HG03159 (cell line): ENCODE measurements at regions not wholly inside any gene's neighbourhood (a gene's known extent, or its start where the extent isn't known, plus 50 kb on each side); places are given as distances from the start of the nearest gene placed in this dataset.

Experiments used
- ATAC-seq: cut with Tn5 transposase; IDR thresholded peaks from one replicate; pipeline ENCODE4 v1.9.1; 2021; ENCODE audit warnings: mild to moderate bottlenecking, moderate library complexity; ENCODE audit not compliant: unreplicated experiment

GRCh38 chr2:128640845-128641360, 322.2 kb upstream of the HS6ST1 start:
- no peak for ATAC-seq

- no peak for ATAC-seq
Measured at GRCh38 chr2:128641421-128642080, 322.9 kb upstream of the HS6ST1 start.

GRCh38 chr2:128642316-128642715, 323.6 kb upstream of the HS6ST1 start:
- no peak for ATAC-seq

- ATAC-seq, result no peak
Measured at GRCh38 chr2:128642821-128643220, 324.2 kb upstream of the HS6ST1 start.

- ATAC-seq, result no peak
Measured at GRCh38 chr2:128643221-128644065, 324.8 kb upstream of the HS6ST1 start.

- no peak for ATAC-seq
Measured at GRCh38 chr2:128644156-128644555, 325.5 kb upstream of the HS6ST1 start.

GRCh38 chr2:128644718-128645256, 326.1 kb upstream of the HS6ST1 start:
- ATAC-seq, result no peak

GRCh38 chr2:128645631-128646030, 327.0 kb upstream of the HS6ST1 start:
- ATAC-seq, result no peak

- no peak for ATAC-seq
Measured at GRCh38 chr2:128646091-128646490, 327.4 kb upstream of the HS6ST1 start.

- no peak for ATAC-seq
Measured at GRCh38 chr2:128646691-128647090, 328.0 kb upstream of the HS6ST1 start.

- no peak for ATAC-seq
Measured at GRCh38 chr2:128651000-128651399, 332.3 kb upstream of the HS6ST1 start.

GRCh38 chr2:128654408-128654807, 335.7 kb upstream of the HS6ST1 start:
- peak; percentile 70 for ATAC-seq

GRCh38 chr2:128660836-128661235, 342.2 kb upstream of the HS6ST1 start:
- no peak for ATAC-seq

GRCh38 chr2:128661311-128661710, 342.6 kb upstream of the HS6ST1 start:
- no peak for ATAC-seq

GRCh38 chr2:128662051-128662471, 343.4 kb upstream of the HS6ST1 start:
- ATAC-seq, result no peak

GRCh38 chr2:128663371-128664050, 344.8 kb upstream of the HS6ST1 start:
- no peak for ATAC-seq

- ATAC-seq, result no peak
Measured at GRCh38 chr2:128664499-128664971, 345.9 kb upstream of the HS6ST1 start.

- ATAC-seq, result no peak
Measured at GRCh38 chr2:128665113-128665512, 346.4 kb upstream of the HS6ST1 start.

- no peak for ATAC-seq
Measured at GRCh38 chr2:128666596-128666995, 347.9 kb upstream of the HS6ST1 start.

GRCh38 chr2:128667391-128667790, 348.7 kb upstream of the HS6ST1 start:
- no peak for ATAC-seq

GRCh38 chr2:128668946-128669345, 350.3 kb upstream of the HS6ST1 start:
- ATAC-seq, result no peak
